Germinal center (tissue), 1 donor: ENCODE measurements at regions not wholly inside any gene's neighbourhood (a gene's known extent, or its start where the extent isn't known, plus 50 kb on each side); places are given as distances from the start of the nearest gene placed in this dataset.
"Not testable (repeated sequence)": the region's sequence is repeated elsewhere in the genome, so short reads cannot be mapped to it uniquely, and the experiment has no call there.

Experiments
- DNase-seq: peaks from one replicate; pipeline ENCODE4 v3.0.0; 2012; ENCODE audit warnings: mixed read lengths, low spot score

GRCh38 chr10:10712155-10712704 lies 305.4 kb upstream of the CELF2 start:
- DNase-seq, result no peak

GRCh38 chr10:10714327-10714726 lies 303.3 kb upstream of the CELF2 start:
- DNase-seq, result no peak

GRCh38 chr10:10716972-10717371 lies 300.7 kb upstream of the CELF2 start:
- DNase-seq, result no peak

GRCh38 chr10:10722422-10722821 lies 295.2 kb upstream of the CELF2 start:
- no peak for DNase-seq

- DNase-seq, result no peak
These were observed 292.5 kb upstream of the CELF2 start for GRCh38 chr10:10725196-10725595.

GRCh38 chr10:10726101-10726500 lies 291.6 kb upstream of the CELF2 start:
- DNase-seq, result no peak

GRCh38 chr10:10727411-10727810 lies 290.3 kb upstream of the CELF2 start:
- not testable (repeated sequence) for DNase-seq

GRCh38 chr10:10727812-10728211 lies 289.9 kb upstream of the CELF2 start:
- no peak for DNase-seq

GRCh38 chr10:10730471-10731043 lies 287.1 kb upstream of the CELF2 start:
- no peak for DNase-seq

- no peak for DNase-seq
These were observed 286.3 kb upstream of the CELF2 start for GRCh38 chr10:10731366-10731765.

GRCh38 chr10:10734356-10735064 lies 283.2 kb upstream of the CELF2 start:
- DNase-seq, result no peak

- DNase-seq, result no peak
These were observed 272.4 kb upstream of the CELF2 start for GRCh38 chr10:10745291-10745690.

GRCh38 chr10:10755490-10755889 lies 262.2 kb upstream of the CELF2 start:
- no peak for DNase-seq

GRCh38 chr10:10758306-10758705 lies 259.4 kb upstream of the CELF2 start:
- DNase-seq, result no peak

- DNase-seq, result not testable (repeated sequence)
These were observed 257.9 kb upstream of the CELF2 start for GRCh38 chr10:10759806-10760205.

- no peak for DNase-seq
These were observed 252.7 kb upstream of the CELF2 start for GRCh38 chr10:10765017-10765416.

GRCh38 chr10:10772411-10772810 lies 245.3 kb upstream of the CELF2 start:
- no peak for DNase-seq

GRCh38 chr10:10772874-10773508 lies 244.7 kb upstream of the CELF2 start:
- DNase-seq, result no peak

- DNase-seq, result no peak
These were observed 243.3 kb upstream of the CELF2 start for GRCh38 chr10:10774416-10774815.

- DNase-seq, result no peak
These were observed 241.3 kb upstream of the CELF2 start for GRCh38 chr10:10776363-10776762.

- no peak for DNase-seq
These were observed 240.4 kb upstream of the CELF2 start for GRCh38 chr10:10777279-10777678.

GRCh38 chr10:10777723-10778122 lies 239.9 kb upstream of the CELF2 start:
- DNase-seq, result no peak

GRCh38 chr10:10778959-10779358 lies 238.7 kb upstream of the CELF2 start:
- DNase-seq, result no peak
